Tibial nerve (tissue), 4 donors: ENCODE measurements at regions not wholly inside any gene's neighbourhood (a gene's known extent, or its start where the extent isn't known, plus 50 kb on each side); places are given as distances from the start of the nearest gene placed in this dataset.
"Not testable (repeated sequence)": the region's sequence is repeated elsewhere in the genome, so short reads cannot be mapped to it uniquely, and the experiment has no call there.

ENCODE experiments used
- EP300 ChIP-seq, 2 donors: sonication (generic); formaldehyde crosslinking; IDR thresholded peaks; one replicate each; pipeline ENCODE4 v1.6.1; 2017; ENCODE audit warnings: antibody characterized with exemption in 2 of 2, mild to moderate bottlenecking in 1 of 2
- POLR2A ChIP-seq, 2 donors: fragments of 450-650 bp; IDR thresholded peaks; one replicate each; pipeline ENCODE4 v1.6.1; 2017; ENCODE audit warnings: antibody characterized with exemption in 2 of 2, mild to moderate bottlenecking in 2 of 2, moderate library complexity in 2 of 2
- TF ChIP-seq, protein P1 (sequence below), 5 experiments: fragments of 200-600 bp in 3 of 5; fragments of 450-650 bp in 2 of 5; sonication (generic) in 3 of 5; IDR thresholded peaks; one replicate each; pipeline ENCODE4 v1.5.1; 2016 to 2019; ENCODE audit warnings: antibody characterized with exemption in 5 of 5, mild to moderate bottlenecking in 3 of 5, moderate library complexity in 2 of 5

DNA sequence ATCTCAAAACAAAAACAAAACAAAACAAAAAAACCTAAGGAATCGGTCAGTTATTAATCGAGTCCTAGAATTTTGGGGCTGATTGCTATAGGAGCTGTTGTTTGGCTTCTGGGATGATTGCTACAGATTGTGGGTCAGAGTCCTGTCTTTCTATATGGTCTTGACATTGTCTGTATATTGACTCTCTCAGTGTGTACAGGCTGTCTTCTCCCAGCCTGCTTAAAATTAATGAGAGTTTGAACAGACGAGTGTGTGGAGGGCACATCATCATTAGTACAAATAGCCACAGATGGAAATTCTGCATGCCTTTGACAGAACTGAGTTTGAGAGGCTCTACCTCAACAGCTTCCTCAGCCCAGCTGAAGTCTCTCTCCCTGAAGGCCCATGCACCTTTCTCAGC is 98.0 kb upstream of the PLGLB2 start:
- TF ChIP-seq, protein P1, sequence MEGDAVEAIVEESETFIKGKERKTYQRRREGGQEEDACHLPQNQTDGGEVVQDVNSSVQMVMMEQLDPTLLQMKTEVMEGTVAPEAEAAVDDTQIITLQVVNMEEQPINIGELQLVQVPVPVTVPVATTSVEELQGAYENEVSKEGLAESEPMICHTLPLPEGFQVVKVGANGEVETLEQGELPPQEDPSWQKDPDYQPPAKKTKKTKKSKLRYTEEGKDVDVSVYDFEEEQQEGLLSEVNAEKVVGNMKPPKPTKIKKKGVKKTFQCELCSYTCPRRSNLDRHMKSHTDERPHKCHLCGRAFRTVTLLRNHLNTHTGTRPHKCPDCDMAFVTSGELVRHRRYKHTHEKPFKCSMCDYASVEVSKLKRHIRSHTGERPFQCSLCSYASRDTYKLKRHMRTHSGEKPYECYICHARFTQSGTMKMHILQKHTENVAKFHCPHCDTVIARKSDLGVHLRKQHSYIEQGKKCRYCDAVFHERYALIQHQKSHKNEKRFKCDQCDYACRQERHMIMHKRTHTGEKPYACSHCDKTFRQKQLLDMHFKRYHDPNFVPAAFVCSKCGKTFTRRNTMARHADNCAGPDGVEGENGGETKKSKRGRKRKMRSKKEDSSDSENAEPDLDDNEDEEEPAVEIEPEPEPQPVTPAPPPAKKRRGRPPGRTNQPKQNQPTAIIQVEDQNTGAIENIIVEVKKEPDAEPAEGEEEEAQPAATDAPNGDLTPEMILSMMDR (IDR thresholded peaks at IDR 0.05) = not testable (repeated sequence)
- TF ChIP-seq EP300, POLR2A (IDR thresholded peaks at IDR 0.05): not testable (repeated sequence)
